ENCODE measurements at regions not wholly inside any gene's neighbourhood (a gene's known extent, or its start where the extent isn't known, plus 50 kb on each side); places are given as distances from the start of the nearest gene placed in this dataset.

DNA sequence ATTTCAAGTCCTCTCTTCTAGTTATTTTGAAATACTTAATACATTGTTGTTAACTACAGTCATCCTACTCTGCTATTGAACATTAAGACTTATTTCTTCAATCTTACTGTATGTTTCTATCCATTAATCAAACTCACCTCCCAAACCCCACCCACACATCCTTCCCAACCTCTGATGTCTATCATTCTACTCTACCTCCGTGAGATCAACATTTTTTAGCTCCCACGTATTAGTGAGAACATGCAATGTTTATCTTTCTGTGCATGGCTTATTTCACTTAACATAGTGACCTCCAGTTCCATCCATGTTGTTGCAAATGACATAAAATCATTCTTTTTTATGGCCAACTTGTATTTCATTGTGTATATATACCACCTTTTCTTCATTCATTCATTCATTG lies 236.6 kb upstream of the CTNNB1 start:
- DNase-seq, result no peak

GRCh38 chr3:40968666-40969065 lies 230.6 kb upstream of the CTNNB1 start:
- no peak for DNase-seq

GRCh38 chr3:40969341-40969740 lies 230.0 kb upstream of the CTNNB1 start:
- no peak for DNase-seq

GRCh38 chr3:40969756-40970466 lies 229.4 kb upstream of the CTNNB1 start:
- DNase-seq, result no peak

DNA sequence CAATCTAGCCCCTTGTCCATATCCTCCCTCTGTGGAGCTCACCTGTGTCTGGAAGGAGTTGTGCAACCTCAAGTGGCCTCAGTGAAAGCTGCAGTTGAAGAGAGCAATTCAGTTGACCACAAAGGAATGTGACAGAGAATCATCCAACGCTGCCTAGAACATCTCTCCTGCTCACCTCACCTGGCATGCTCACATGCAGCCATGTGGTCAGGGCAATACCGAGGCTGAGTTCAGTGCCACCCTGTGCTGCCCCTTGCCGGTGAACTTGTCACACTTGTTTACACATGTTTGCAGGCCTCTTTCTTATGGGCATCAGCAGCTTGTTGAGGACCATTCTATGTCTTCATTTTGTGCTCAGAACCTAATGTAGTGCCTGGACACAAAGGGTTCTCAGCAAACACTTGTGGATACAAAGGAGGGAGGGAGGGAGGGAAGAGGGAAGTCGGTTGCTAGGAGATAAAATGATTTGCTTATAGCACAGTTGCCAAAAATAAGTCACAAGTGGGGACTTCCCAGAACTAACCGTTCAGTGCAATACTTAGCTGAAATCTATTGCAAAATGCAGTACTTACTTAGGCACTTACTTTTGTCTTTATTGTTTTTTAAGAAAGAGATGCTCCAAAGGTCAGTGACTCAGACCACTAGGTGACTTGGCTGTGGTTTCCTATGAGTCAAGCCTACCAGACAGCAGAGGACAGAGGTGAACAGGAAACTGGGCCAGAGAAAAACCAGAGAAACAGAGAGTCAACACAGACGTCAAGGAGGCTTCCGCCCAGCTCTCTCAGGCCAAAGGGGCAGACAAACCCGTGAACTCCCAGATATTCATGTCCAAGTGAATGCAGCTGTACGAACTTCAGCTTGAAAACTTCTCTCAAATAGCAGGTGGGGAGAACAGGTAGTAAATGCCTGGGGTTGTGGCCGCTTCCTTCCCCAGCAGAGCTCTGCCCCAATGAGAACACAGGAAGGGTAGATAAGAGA lies 227.8 kb upstream of the CTNNB1 start:
- DNase-seq, result no peak

DNA sequence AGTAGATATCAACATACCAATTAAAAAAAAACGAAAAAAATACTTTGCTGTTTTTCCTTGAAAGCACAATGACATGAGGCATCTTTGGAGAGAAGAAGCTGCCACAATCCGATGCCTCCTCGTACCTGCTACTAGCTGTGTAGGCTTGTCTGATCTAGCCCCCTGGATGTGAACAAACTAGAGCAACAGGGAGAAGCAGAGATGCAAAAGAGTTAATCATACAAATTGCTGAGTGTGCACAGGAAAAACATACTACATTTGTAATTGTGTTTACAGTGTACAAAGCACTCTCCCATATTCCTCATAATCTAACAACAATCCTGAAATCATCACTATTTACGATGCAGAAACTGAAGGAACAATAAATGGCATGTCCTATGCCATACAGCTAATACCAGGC lies 227.0 kb upstream of the CTNNB1 start:
- DNase-seq, result no peak

DNA sequence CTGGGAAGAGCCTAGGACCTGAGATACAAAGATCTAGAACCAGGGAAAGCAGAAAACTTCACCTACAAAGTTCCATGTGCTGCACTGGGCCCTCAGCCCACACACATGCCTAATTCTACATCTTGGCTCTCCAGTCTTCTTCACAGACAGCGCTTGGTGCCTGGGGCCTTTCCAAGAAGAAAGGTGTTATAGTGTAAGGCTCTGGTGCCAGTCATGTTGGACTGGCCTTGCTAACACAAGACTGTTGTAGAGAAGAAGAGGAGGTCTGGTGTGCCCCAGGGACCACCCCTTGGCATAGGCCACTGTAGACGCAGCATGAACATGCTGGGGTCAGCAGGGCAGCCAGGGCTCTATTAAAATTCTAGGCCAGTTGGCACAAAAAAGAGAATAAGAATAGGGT lies 226.2 kb upstream of the CTNNB1 start:
- DNase-seq, result no peak

DNA sequence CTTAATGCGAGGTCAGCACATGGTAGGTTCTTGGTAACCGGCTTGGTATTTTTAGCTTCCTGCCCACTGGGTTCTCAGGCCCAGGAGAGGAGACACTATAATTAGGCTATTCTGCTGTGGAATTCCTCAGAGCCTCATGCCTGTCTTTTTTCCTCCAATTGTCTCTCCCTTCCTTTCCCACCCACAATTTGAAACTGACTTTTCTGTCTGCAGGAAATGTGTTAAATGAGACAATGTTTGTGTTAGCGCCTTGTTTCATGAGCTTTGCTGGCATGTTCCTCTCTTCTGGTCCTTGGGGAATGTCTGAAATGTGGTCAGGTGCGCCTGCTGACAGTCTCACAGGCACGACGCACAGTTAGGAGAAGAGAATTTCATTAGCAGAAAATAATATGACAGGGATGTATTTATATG lies 223.6 kb upstream of the CTNNB1 start:
- no peak for DNase-seq

- DNase-seq, result no peak
Measured at GRCh38 chr3:40976241-40976640, 223.1 kb upstream of the CTNNB1 start.

GRCh38 chr3:40978442-40978841 lies 220.9 kb upstream of the CTNNB1 start:
- no peak for DNase-seq

GRCh38 chr3:40979962-40980361 lies 219.3 kb upstream of the CTNNB1 start:
- DNase-seq, result no peak

DNA sequence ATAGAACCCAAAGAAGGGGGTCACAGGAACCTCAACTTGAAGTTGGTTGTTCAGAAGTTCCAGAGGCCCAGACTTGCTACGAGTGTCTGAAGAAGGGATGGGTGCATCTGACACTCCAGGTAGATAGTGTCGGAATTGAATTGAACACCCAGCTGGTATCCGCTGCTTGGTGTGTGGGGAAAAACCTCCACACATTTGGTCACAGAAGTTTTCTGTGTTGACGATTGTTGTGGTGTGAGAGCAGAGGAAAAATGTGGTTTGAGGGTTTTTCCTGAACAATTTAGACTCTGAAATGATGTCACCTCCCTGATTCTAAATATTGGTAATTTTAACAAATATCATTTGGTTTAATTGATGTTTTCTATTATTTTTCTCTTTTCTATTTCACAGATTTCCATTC lies 218.8 kb upstream of the CTNNB1 start:
- DNase-seq, result no peak

GRCh38 chr3:40985195-40985594 lies 214.1 kb upstream of the CTNNB1 start:
- DNase-seq, result no peak

DNA sequence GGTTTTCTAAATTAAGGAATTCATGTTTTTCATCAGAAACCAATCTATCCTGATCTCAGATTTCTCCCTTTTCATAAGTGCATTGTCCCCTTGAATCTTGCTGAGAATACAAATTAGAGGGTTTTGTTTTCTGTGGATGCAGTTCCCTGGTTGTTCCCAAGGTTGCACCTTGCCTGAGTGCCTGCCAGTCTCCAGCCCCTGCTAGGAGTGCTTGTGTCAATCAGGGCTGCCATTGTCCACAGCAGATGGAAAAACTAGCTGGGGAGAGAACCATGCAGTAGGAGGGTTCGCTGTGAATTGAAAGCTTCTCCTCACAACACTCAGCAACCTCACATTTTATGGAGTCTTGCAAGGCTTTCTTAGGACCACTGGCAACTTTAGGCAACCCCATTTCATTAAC lies 210.8 kb upstream of the CTNNB1 start:
- DNase-seq, result no peak

DNA sequence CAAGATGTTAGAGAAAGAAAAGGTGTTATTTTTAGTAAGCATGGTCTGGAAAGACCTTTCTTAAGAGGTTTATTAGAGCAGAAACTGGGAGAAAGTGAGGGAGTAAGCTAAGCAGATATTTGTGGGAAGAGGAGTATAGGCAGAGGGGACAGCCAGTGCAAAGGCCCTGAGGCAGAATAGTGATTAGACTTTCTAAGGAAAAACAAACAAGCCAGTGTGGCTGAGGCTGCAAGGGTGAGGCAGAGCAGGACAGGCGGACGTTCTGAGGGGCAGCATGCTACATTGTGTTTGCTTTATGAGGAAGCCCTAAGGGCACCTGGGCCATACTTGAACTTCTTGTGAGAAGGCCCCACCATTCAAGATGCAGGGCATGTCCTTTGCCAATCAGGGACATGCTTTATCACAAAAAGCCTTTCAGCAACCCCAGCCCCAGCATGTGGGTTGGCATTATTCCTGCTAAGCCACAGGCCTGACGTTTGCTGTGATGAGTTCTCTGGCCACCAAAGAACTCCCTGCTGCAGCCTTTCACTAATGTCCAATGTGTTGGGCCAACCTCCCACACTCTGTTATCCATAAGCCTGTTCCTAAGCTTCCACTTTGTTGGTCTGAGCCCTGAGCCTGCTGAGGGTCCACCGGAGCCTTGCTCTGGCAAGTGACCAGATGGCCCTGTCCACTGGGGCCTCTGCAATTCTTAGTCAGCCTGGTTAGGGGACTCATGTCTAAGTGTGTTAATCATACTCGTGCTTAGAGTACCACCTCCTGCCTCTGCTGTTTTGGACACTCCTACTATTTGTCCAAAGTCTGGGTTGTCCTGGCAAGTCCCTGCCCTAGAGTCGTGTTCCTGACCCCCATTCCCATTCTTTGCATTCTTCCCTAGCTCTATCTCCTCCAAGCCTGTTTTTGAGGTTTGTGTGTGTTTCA lies 209.9 kb upstream of the CTNNB1 start:
- no peak for DNase-seq

DNA sequence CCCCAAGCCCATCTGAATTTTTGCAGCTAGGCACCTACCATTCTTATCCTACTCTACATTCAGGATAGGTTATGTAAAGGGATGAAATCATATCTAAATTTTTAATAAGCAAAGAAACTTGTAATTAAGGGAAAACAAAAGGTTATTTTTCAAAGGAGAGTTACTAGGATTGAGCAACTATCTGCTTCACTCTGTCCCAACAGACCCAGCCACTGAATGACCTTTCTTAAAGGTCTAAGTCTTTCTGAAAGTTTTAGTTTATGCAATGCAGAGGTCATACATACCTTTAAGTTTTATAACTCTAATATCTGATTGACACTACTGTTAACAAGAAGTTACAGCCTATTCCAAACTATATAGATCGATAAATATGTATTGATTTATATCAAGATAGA lies 209.2 kb upstream of the CTNNB1 start:
- no peak for DNase-seq

- DNase-seq, result no peak
Measured at GRCh38 chr3:40992023-40992422, 207.3 kb upstream of the CTNNB1 start.

DNA sequence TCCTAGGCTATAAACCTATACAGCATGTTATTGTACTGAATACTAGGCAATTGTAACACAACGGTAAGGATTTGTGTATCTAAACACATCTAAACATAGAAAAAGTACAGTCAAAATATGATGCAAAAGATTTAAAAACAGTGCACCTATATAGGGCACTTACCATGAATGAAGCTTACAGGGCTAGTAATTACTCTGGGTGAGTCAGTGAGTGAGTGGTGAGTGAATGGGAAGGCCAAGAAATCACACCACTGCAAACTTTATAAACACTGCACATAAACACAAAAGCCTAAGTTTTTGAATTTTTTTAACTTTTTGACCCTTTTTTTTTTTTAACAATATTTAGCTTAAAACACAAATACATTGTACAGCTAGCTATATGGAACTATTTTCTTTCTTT lies 204.7 kb upstream of the CTNNB1 start:
- DNase-seq, result no peak

GRCh38 chr3:40995271-40995670 lies 204.0 kb upstream of the CTNNB1 start:
- DNase-seq, result no peak

- no peak for DNase-seq
Measured at GRCh38 chr3:40996382-40996781, 202.9 kb upstream of the CTNNB1 start.

GRCh38 chr3:40996827-40997710 lies 202.2 kb upstream of the CTNNB1 start:
- DNase-seq, result no peak

Data from activated CD4-positive, alpha-beta T cell treated with anti-CD3 and anti-CD28 coated beads, Interleukin-2, amount 50 U/mL, for 4 hours (primary cell).